ENCODE measurements at regions not wholly inside any gene's neighbourhood (a gene's known extent, or its start where the extent isn't known, plus 50 kb on each side); places are given as distances from the start of the nearest gene placed in this dataset.

DNA sequence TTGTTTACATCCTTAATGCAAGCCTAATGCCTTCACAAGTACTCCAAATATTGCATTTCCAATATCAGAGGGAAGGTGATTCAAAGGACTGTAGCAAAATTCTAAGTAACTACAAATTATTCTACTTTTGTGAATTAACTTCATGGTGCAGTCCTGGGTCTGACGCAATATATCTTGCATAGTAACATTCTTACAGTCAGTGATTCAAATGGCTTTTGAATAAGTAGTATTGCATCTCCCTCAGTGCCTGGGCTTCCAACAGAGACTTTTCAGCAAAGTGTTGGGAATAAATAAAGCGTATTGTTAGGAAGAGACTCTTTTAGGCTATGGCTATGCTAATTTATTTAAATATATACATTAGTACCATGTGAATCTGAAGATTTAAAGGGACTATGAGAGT, 564.7 kb upstream of the COBL start:
- H3K9me3 ChIP-seq (ENCODE audit: control insufficient read depth, insufficient read depth, low read depth, low read length) = no peaks in the 10 kb centered on the region
- no peak overlapping the region for H3K27ac ChIP-seq (ENCODE audit: extremely low read depth, low read depth, low read length)
- no peaks in the 10 kb centered on the region for H3K4me1 ChIP-seq (ENCODE audit: control insufficient read depth, insufficient read depth, low read length)
- ChIA-PET POLR2A (no interaction called here), CTCF (interaction anchor here (0.6 kb wide), 1 partner anchor 343 kb away, joined by 3 read pairs; no protein-coding TSS in a partner anchor)
- H3K36me3 ChIP-seq (ENCODE audit: control insufficient read depth in 2 of 2, insufficient read depth in 1 of 2, low read length in 2 of 2) = no peaks in the 10 kb centered on the region
- TF ChIP-seq, protein P1, sequence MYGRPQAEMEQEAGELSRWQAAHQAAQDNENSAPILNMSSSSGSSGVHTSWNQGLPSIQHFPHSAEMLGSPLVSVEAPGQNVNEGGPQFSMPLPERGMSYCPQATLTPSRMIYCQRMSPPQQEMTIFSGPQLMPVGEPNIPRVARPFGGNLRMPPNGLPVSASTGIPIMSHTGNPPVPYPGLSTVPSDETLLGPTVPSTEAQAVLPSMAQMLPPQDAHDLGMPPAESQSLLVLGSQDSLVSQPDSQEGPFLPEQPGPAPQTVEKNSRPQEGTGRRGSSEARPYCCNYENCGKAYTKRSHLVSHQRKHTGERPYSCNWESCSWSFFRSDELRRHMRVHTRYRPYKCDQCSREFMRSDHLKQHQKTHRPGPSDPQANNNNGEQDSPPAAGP (tag by site-specific recombination; IDR thresholded peaks at IDR 0.05) = no peak
- TF ChIP-seq, protein P2, sequence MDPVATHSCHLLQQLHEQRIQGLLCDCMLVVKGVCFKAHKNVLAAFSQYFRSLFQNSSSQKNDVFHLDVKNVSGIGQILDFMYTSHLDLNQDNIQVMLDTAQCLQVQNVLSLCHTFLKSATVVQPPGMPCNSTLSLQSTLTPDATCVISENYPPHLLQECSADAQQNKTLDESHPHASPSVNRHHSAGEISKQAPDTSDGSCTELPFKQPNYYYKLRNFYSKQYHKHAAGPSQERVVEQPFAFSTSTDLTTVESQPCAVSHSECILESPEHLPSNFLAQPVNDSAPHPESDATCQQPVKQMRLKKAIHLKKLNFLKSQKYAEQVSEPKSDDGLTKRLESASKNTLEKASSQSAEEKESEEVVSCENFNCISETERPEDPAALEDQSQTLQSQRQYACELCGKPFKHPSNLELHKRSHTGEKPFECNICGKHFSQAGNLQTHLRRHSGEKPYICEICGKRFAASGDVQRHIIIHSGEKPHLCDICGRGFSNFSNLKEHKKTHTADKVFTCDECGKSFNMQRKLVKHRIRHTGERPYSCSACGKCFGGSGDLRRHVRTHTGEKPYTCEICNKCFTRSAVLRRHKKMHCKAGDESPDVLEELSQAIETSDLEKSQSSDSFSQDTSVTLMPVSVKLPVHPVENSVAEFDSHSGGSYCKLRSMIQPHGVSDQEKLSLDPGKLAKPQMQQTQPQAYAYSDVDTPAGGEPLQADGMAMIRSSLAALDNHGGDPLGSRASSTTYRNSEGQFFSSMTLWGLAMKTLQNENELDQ (tag by site-specific recombination; IDR thresholded peaks at IDR 0.05; ENCODE audit: low read depth) = no peak
- TF ChIP-seq ZBTB8A (tag by site-specific recombination; IDR thresholded peaks at IDR 0.05) = no peak
- TF ChIP-seq ZBTB21 (tag by site-specific recombination; IDR thresholded peaks at IDR 0.05) = no peak
- no peak for TF ChIP-seq ZNF433 (tag by site-specific recombination; IDR thresholded peaks at IDR 0.05; ENCODE audit: low read depth)
- no peak for TF ChIP-seq ZNF561 (tag by site-specific recombination; IDR thresholded peaks at IDR 0.05; ENCODE audit: borderline replicate concordance)
- no peak for TF ChIP-seq ZNF701 (tag by site-specific recombination; IDR thresholded peaks at IDR 0.05)
- TF ChIP-seq ZSCAN30 (tag by site-specific recombination; IDR thresholded peaks at IDR 0.05) = no peak
- TF ChIP-seq ZNF274 (IDR thresholded peaks at IDR 0.05; ENCODE audit: low read length) = no peak
- TF ChIP-seq ZNF274 (tag by site-specific recombination; IDR thresholded peaks at IDR 0.05; ENCODE audit: borderline replicate concordance) = no peak
- no peak for TF ChIP-seq ZNF24 (tag by site-specific recombination; IDR thresholded peaks at IDR 0.05)
- H3K4me3 ChIP-seq (ENCODE audit: low read depth, low read length) = no peak overlapping the region

DNA sequence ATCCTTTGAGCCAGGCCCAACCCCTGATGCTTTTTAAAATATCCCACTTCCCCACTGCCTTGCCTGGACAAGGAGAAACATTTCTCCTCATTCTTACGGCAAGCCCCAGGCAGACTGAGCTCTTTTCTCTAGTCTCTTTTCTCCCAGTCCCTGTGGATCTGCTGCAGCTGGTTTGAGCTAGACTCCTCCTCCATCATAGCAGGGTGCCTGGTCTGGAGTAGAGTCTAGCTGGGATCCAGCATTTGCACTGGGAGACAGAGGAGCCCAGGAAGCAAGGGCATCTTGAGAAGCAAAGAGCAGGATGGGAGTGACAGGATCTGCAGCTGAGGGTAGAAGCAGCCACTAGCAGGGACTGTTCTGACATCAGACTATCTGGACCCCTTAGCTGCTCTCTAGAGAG, 562.3 kb upstream of the COBL start:
- H3K4me1 ChIP-seq (ENCODE audit: control insufficient read depth, insufficient read depth, low read length) = no peaks in the 10 kb centered on the region
- ChIA-PET POLR2A (no interaction called here), CTCF (no interaction called here)
- no peaks in the 10 kb centered on the region for H3K9me3 ChIP-seq (ENCODE audit: control insufficient read depth, insufficient read depth, low read depth, low read length)
- H3K36me3 ChIP-seq (ENCODE audit: control insufficient read depth in 2 of 2, insufficient read depth in 1 of 2, low read length in 2 of 2) = no peaks in the 10 kb centered on the region
- no peak overlapping the region for H3K4me3 ChIP-seq (ENCODE audit: low read depth, low read length)
- H3K27ac ChIP-seq (ENCODE audit: extremely low read depth, low read depth, low read length) = no peak overlapping the region
- TF ChIP-seq ZNF777 (tag by site-specific recombination; IDR thresholded peaks at IDR 0.05; ENCODE audit: borderline replicate concordance) (no peak), ZFP41 (tag by site-specific recombination; IDR thresholded peaks at IDR 0.05; ENCODE audit: borderline replicate concordance) (no peak), ZNF501 (tag by site-specific recombination; IDR thresholded peaks at IDR 0.05) (no peak), ZNF423 (tag by site-specific recombination; IDR thresholded peaks at IDR 0.05) (no peak), KLF16 (tag by site-specific recombination; IDR thresholded peaks at IDR 0.05) (no peak), ZNF239 (tag by site-specific recombination; IDR thresholded peaks at IDR 0.05) (no peak), ZSCAN16 (tag by site-specific recombination; IDR thresholded peaks at IDR 0.05) (no peak), ZNF157 (tag by site-specific recombination; IDR thresholded peaks at IDR 0.05) (no peak), SETDB1 (IDR thresholded peaks at IDR 0.05; ENCODE audit: insufficient read length, low read length) (no peak), ZNF121 (tag by site-specific recombination; IDR thresholded peaks at IDR 0.05) (no peak)
- TF ChIP-seq, protein P1 (tag by site-specific recombination; IDR thresholded peaks at IDR 0.05) = no peak
- TF ChIP-seq, protein P3, sequence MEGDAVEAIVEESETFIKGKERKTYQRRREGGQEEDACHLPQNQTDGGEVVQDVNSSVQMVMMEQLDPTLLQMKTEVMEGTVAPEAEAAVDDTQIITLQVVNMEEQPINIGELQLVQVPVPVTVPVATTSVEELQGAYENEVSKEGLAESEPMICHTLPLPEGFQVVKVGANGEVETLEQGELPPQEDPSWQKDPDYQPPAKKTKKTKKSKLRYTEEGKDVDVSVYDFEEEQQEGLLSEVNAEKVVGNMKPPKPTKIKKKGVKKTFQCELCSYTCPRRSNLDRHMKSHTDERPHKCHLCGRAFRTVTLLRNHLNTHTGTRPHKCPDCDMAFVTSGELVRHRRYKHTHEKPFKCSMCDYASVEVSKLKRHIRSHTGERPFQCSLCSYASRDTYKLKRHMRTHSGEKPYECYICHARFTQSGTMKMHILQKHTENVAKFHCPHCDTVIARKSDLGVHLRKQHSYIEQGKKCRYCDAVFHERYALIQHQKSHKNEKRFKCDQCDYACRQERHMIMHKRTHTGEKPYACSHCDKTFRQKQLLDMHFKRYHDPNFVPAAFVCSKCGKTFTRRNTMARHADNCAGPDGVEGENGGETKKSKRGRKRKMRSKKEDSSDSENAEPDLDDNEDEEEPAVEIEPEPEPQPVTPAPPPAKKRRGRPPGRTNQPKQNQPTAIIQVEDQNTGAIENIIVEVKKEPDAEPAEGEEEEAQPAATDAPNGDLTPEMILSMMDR (tag by site-specific recombination; IDR thresholded peaks at IDR 0.05) = no peak
- TF ChIP-seq, protein P4, sequence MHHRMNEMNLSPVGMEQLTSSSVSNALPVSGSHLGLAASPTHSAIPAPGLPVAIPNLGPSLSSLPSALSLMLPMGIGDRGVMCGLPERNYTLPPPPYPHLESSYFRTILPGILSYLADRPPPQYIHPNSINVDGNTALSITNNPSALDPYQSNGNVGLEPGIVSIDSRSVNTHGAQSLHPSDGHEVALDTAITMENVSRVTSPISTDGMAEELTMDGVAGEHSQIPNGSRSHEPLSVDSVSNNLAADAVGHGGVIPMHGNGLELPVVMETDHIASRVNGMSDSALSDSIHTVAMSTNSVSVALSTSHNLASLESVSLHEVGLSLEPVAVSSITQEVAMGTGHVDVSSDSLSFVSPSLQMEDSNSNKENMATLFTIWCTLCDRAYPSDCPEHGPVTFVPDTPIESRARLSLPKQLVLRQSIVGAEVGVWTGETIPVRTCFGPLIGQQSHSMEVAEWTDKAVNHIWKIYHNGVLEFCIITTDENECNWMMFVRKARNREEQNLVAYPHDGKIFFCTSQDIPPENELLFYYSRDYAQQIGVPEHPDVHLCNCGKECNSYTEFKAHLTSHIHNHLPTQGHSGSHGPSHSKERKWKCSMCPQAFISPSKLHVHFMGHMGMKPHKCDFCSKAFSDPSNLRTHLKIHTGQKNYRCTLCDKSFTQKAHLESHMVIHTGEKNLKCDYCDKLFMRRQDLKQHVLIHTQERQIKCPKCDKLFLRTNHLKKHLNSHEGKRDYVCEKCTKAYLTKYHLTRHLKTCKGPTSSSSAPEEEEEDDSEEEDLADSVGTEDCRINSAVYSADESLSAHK (tag by site-specific recombination; IDR thresholded peaks at IDR 0.05) = no peak
- TF ChIP-seq, protein P5, sequence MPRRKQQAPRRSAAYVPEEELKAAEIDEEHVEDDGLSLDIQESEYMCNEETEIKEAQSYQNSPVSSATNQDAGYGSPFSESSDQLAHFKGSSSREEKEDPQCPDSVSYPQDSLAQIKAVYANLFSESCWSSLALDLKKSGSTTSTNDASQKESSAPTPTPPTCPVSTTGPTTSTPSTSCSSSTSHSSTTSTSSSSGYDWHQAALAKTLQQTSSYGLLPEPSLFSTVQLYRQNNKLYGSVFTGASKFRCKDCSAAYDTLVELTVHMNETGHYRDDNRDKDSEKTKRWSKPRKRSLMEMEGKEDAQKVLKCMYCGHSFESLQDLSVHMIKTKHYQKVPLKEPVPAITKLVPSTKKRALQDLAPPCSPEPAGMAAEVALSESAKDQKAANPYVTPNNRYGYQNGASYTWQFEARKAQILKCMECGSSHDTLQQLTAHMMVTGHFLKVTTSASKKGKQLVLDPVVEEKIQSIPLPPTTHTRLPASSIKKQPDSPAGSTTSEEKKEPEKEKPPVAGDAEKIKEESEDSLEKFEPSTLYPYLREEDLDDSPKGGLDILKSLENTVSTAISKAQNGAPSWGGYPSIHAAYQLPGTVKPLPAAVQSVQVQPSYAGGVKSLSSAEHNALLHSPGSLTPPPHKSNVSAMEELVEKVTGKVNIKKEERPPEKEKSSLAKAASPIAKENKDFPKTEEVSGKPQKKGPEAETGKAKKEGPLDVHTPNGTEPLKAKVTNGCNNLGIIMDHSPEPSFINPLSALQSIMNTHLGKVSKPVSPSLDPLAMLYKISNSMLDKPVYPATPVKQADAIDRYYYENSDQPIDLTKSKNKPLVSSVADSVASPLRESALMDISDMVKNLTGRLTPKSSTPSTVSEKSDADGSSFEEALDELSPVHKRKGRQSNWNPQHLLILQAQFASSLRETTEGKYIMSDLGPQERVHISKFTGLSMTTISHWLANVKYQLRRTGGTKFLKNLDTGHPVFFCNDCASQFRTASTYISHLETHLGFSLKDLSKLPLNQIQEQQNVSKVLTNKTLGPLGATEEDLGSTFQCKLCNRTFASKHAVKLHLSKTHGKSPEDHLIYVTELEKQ (tag by site-specific recombination; IDR thresholded peaks at IDR 0.05; ENCODE audit: borderline replicate concordance) = no peak

Data from HEK293 (cell line).